IPS-11a (cell line): ENCODE measurements at regions not wholly inside any gene's neighbourhood (a gene's known extent, or its start where the extent isn't known, plus 50 kb on each side); places are given as distances from the start of the nearest gene placed in this dataset.

Experiments used
- H3K4me3 ChIP-seq: one replicate; pipeline ENCODE4 v1.5.1; 2013; ENCODE audit warnings: low read depth, low read length, control low read depth

DNA sequence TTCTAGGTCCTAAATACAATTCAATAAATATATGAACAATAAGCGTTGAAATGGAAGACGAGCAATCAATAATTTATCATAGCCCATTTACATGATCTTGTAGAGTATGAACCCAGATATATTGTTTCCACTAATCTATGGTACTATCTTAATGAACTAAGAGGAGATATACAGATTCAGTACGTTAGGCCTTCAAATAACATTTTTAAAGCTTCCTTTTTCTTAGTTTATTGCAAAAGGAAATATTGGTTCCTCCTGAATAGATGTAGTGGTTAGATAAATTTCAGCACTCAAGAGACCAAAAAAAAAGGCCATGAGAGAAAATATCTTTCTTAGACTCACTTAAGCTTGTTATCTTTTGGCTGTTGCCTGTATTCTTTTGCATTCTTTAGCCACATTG, 147.5 kb upstream of the PITX2 start:
- no peak overlapping the region for H3K4me3 ChIP-seq

GRCh38 chr4:110778521-110778920, 155.6 kb upstream of the PITX2 start:
- H3K4me3 ChIP-seq = no peak overlapping the region

- H3K4me3 ChIP-seq = no peak overlapping the region
Measured at GRCh38 chr4:110780538-110780937, 157.7 kb upstream of the PITX2 start.

DNA sequence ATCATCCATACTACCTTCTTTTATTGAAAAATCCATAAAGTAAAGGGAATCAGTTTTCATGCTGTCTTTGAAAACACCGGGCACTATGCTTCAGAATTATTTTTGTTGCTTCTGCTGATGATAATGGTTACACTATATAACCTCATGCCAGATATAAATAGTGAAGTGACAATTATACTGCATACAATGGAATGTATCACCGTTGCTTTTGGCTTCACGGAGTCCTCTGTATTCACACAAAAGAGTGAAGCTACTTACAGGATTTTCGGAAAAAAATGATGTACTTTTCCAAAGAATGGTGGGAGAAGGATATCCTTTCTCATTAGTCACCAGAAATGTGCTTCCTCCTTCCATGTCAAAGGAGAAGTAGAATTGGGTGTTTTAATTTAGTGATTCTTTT, 159.1 kb upstream of the PITX2 start:
- H3K4me3 ChIP-seq = no peak overlapping the region

GRCh38 chr4:110787109-110787508, 164.2 kb upstream of the PITX2 start:
- H3K4me3 ChIP-seq = no peak overlapping the region

GRCh38 chr4:110787707-110788106, 164.8 kb upstream of the PITX2 start:
- no peak overlapping the region for H3K4me3 ChIP-seq

GRCh38 chr4:110788302-110788701, 165.4 kb upstream of the PITX2 start:
- H3K4me3 ChIP-seq = no peak overlapping the region

DNA sequence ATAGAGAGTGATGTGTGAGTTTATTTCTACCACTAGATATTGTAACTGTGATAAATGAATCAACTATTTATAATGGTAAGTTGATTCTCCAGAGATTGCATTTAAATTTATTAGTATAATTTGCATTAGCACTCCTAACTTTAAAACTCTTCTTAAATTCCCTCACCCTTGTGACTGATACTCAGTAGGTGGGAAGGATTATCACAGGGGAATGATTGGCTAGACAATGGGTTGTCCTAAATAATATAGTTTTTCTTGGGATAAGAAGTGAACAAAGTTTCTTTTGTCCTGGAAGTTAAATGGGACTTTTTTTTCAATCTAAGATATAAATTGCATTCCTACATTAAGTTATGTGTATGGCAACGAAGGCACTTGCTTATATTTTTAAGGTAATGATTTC, 169.2 kb upstream of the PITX2 start:
- H3K4me3 ChIP-seq = no peak overlapping the region

DNA sequence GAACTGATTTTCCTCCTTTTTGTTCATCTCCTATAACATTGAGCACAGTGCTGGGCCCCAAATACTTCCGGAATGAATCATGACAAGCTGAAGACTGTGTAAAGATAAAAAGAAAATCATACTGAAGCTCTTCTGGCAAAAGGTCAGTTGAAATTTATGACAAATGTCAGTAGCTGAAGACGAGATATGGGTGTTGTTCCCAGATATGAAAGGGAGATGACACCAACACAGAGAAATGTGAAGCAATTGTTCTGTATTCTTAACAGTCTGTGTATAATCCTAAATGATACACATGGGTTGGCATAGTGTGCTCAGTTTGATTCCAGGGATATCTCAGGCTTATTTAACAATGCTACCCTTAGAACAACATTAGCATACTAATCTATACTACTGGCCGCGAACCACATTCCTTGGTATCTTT, 170.5 kb upstream of the PITX2 start:
- no peak overlapping the region for H3K4me3 ChIP-seq

DNA sequence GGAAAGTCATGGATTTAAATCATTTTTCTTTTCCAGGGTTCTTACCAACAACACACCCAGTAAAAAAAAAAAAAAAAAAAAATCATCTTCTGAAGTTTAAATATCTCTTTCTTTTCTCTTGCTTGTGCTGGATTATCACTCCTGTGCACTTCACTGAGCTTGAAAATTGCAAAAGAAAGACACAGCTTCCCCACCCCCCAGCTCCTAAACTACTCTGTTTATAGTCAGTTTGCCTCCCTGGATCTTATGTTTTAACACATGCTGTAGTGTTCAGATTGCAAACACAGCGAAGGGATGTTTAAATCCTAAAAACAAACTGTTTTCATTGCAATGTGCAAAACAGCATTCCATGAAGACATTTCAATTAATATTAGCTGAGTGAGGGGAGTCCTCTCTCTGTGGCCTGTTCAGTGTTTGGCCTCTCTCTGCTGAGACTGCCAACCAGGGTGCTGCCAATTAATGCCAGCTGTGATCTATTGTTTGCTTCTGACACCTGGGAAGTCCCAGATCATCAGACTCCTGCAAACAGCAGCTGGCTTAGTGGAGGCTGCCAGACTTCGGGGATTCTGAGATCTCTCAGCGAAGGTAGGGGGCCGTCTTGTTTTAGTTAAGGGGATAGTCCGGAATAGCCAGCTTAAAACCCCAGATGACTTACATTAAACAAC, 171.1 kb upstream of the PITX2 start:
- H3K4me3 ChIP-seq = no peak overlapping the region

DNA sequence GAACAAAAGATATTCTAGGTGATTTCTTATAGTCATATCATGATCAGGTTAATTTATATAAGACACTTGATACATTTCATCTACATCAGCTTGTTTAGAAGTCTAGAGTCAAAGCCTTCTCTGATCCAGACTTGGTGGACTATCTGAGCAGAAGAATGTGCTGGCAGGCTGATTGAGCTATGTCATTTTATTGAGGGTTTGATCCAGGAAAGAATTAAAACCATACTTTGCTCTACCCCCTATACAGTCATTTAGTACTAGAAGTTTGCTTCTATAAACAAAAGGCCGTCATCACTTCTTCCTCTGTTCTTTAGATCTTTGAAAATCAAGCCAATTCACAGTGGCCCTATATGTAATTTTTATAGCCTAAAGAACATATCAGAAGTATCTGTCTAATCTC, 173.1 kb upstream of the PITX2 start:
- no peak overlapping the region for H3K4me3 ChIP-seq

DNA sequence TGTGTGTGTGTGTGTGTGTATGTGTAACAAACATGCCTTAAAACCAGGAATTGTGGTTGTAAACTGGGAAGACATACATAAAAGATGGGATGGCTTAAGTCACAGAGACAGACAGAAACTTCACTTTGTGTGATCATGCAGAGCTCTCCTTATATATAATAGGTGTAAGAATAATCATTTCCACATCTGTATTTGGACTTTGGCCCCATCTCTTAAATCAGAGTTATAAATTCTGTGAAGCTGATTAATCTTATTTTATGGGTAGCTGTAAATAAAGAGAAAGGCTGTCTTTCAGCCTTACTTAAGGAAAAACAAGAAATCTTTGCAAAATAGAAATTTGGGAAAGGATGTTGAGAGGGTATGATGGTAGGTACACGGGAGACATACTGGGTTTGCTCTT, 174.6 kb upstream of the PITX2 start:
- no peak overlapping the region for H3K4me3 ChIP-seq

GRCh38 chr4:110798687-110799086, 175.8 kb upstream of the PITX2 start:
- H3K4me3 ChIP-seq = no peak overlapping the region

GRCh38 chr4:110799211-110799610, 176.3 kb upstream of the PITX2 start:
- H3K4me3 ChIP-seq = no peak overlapping the region

DNA sequence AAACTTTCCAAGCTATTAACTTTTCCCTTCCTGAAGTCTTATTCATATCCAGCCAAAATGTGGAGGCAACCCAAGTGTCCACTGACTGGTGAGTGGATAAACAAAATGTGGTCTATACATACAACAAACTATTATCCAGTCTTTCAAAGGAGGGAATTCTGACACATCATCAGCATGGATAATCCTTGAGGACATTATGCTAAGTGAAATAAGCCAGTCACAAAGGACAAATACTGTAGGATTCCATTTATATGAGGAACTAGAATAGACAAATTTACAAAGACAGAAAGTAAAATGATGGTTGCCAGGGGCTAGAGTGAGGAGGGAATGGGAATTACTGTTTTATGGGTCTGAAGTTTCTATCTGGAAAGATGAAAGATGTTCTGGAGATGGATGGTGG, 178.7 kb upstream of the PITX2 start:
- no peak overlapping the region for H3K4me3 ChIP-seq

GRCh38 chr4:110808351-110808878, 185.5 kb upstream of the PITX2 start:
- H3K4me3 ChIP-seq = no peak overlapping the region

- no peak overlapping the region for H3K4me3 ChIP-seq
Measured at GRCh38 chr4:110815950-110816349, 193.1 kb upstream of the PITX2 start.

DNA sequence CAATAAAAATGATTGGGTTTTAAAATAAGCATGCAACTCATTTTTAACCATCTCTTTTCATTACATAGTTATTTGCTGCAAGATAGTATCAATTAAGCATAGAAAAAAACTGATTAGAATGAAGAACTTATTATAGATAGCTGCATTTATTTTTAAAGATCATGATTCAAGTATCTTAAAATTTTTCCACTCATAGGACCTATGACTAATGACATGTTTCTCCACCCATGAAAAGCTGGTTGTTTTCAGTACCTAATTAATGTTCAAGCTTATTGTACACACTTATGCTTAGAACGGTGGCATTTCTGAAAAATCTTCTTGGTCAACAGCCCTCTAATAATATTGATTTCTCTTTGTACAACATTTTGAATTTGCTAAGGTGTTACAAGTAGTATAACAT, 193.5 kb upstream of the PITX2 start:
- H3K4me3 ChIP-seq = no peak overlapping the region

- no peak overlapping the region for H3K4me3 ChIP-seq
Measured at GRCh38 chr4:110821186-110821585, 198.3 kb upstream of the PITX2 start.

DNA sequence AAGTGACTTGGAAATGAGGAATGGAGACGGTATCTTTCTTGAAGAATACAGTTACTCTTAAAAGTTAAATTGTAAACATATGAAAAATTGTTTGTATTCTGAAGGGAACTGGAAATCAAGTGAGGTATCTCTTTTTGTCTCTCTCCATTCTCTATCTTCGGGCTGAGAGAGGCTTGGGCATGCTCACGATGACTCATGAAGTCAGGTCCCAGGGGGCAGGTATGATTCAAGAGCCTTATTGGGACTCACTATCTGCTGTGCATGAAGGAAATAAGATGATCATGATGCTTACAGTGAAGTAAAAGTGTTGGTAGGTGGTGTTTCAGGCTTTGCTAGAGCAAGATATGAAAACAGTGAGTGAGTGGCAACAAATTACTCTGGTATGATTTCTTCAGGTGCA, 200.4 kb upstream of the PITX2 start:
- no peak overlapping the region for H3K4me3 ChIP-seq

DNA sequence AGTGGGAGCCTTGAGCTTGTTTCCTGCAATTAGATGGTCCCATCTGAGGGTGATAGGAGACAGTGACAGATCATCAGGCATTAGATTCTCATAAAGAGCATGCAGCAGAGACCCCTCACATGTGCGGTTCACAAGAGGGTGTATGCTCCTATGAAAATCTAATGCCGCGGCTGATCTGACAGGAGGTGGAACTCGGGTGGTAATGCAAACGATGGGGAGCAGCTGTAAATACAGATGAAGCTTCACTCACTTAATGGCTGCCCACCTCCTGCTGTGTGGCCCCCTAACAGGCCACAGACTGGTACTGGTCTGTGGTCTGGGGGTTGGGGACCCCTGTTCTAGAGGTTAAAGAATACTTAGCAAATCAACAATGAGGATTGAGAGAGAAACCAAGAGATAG, 201.5 kb upstream of the PITX2 start:
- H3K4me3 ChIP-seq = no peak overlapping the region

GRCh38 chr4:110826656-110827055, 203.8 kb upstream of the PITX2 start:
- H3K4me3 ChIP-seq = no peak overlapping the region

DNA sequence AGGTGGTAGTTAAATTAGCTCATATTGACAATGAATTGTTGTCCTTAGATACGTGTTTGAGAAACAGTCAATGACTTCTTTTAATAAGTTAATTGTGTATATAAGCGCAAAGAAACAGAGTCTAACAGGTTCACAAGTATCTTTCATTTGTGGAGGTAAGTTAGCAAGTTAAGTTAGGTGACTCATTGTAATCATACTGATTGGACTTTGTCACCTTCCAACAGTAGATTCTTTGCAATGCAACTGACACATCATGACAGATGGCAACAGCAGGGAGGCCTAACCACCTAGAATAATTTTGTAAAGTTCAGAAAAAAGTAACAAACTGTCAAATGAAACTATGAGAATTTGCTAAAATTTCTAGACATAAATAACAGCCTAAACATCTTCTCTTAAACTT, 207.6 kb upstream of the PITX2 start:
- H3K4me3 ChIP-seq = no peak overlapping the region
